PC-3 (cell line): ENCODE measurements at regions not wholly inside any gene's neighbourhood (a gene's known extent, or its start where the extent isn't known, plus 50 kb on each side); places are given as distances from the start of the nearest gene placed in this dataset.

Source experiments
- CTCF ChIP-seq: fragments of 300-600 bp; sonication (generic); conservative IDR thresholded peaks from 2 replicates; pipeline ENCODE4 v1.5.1; 2017; ENCODE audit warnings: antibody characterized with exemption, low read depth, mild to moderate bottlenecking, low read length
- EZH2 ChIP-seq: fragments of 300-600 bp; sonication (generic); IDR thresholded peaks from one replicate; pipeline ENCODE4 v1.6.1; 2017; ENCODE audit warnings: antibody characterized with exemption, mild to moderate bottlenecking, low read length; ENCODE audit not compliant: unreplicated experiment

- TF ChIP-seq EZH2 (no peak), CTCF (no peak)
Measured at GRCh38 chr13:112325920-112326645, 50.1 kb upstream of the SPACA7 start.
